Nephron (organoid): ENCODE measurements at regions not wholly inside any gene's neighbourhood (a gene's known extent, or its start where the extent isn't known, plus 50 kb on each side); places are given as distances from the start of the nearest gene placed in this dataset.

Experiments used
- H3K27ac Mint-ChIP-seq, 3 experiments: 2 replicates each; pipeline ENCODE4 v1.8.0; 2020; ENCODE audit warnings: mixed read lengths in 3 of 3, mild to moderate bottlenecking in 2 of 3, moderate library complexity in 1 of 3
- H3K27me3 Mint-ChIP-seq: 2 replicates; pipeline ENCODE4 v1.8.0; 2021; ENCODE audit warnings: low read depth, mild to moderate bottlenecking, moderate library complexity, mixed read lengths
- H3K36me3 Mint-ChIP-seq: 2 replicates; pipeline ENCODE4 v1.8.0; 2020; ENCODE audit warnings: low read depth, mixed read lengths
- H3K4me1 Mint-ChIP-seq: 2 replicates; pipeline ENCODE4 v1.8.0; 2020; ENCODE audit warnings: mixed read lengths
- H3K4me3 Mint-ChIP-seq, 3 experiments: 2 replicates each; pipeline ENCODE4 v1.8.0; 2020; ENCODE audit warnings: mild to moderate bottlenecking in 3 of 3, mixed read lengths in 3 of 3, moderate library complexity in 2 of 3
- H3K9me3 Mint-ChIP-seq: 2 replicates; pipeline ENCODE4 v1.8.0; 2020; ENCODE audit warnings: mixed read lengths
- CTCF ChIP-seq, 3 experiments: fragments of 200-600 bp; sonication (generic); IDR thresholded peaks; one replicate each; pipeline ENCODE4 v1.5.0; 2021; ENCODE audit warnings: antibody characterized with exemption in 3 of 3; ENCODE audit not compliant: unreplicated experiment in 3 of 3

- Mint-ChIP-seq H3K27me3 (peaks cover 13% of the 10 kb centered on the region), H3K4me1 (no peaks in the 10 kb centered on the region), H3K36me3 (no peaks in the 10 kb centered on the region), H3K9me3 (no peaks in the 10 kb centered on the region), H3K27ac (no peak overlapping the region), H3K4me3 (no peak overlapping the region)
- TF ChIP-seq CTCF (IDR thresholded peaks at IDR 0.05; ENCODE audit: unreplicated experiment in 3 of 3) = no peak
These were observed 66.9 kb upstream of the MPHOSPH6 start for GRCh38 chr16:82236875-82237274.

- H3K36me3 Mint-ChIP-seq = no peaks in the 10 kb centered on the region
These were observed 66.4 kb upstream of the MPHOSPH6 start for GRCh38 chr16:82236415-82236814.

GRCh38 chr16:82232806-82233205 is 62.8 kb upstream of the MPHOSPH6 start:
- no peaks in the 10 kb centered on the region for H3K4me1 Mint-ChIP-seq

More at GRCh38 chr16:82236415-82236814, 66.4 kb upstream of the MPHOSPH6 start:
- H3K27ac Mint-ChIP-seq = no peak overlapping the region
- no peaks in the 10 kb centered on the region for H3K9me3 Mint-ChIP-seq
- no peak for TF ChIP-seq CTCF (IDR thresholded peaks at IDR 0.05; ENCODE audit: unreplicated experiment in 3 of 3)
- peaks cover 11% of the 10 kb centered on the region for H3K27me3 Mint-ChIP-seq
- no peaks in the 10 kb centered on the region for H3K4me1 Mint-ChIP-seq
- H3K4me3 Mint-ChIP-seq = no peak overlapping the region

GRCh38 chr16:82231008-82231787 is 61.2 kb upstream of the MPHOSPH6 start:
- H3K4me3 Mint-ChIP-seq = no peak overlapping the region
- H3K36me3 Mint-ChIP-seq = no peaks in the 10 kb centered on the region
- no peaks in the 10 kb centered on the region for H3K4me1 Mint-ChIP-seq
- no peak overlapping the region for H3K27ac Mint-ChIP-seq
- no peak for TF ChIP-seq CTCF (IDR thresholded peaks at IDR 0.05; ENCODE audit: unreplicated experiment in 3 of 3)
- H3K9me3 Mint-ChIP-seq = no peaks in the 10 kb centered on the region
- H3K27me3 Mint-ChIP-seq = peaks cover 17% of the 10 kb centered on the region

More at GRCh38 chr16:82232806-82233205, 62.8 kb upstream of the MPHOSPH6 start:
- H3K4me3 Mint-ChIP-seq = no peak overlapping the region
- no peak overlapping the region for H3K27ac Mint-ChIP-seq
- TF ChIP-seq CTCF (IDR thresholded peaks at IDR 0.05; ENCODE audit: unreplicated experiment in 3 of 3) = no peak
- peaks cover 12% of the 10 kb centered on the region for H3K27me3 Mint-ChIP-seq
- H3K36me3 Mint-ChIP-seq = no peaks in the 10 kb centered on the region
- no peaks in the 10 kb centered on the region for H3K9me3 Mint-ChIP-seq

- Mint-ChIP-seq H3K9me3 (no peaks in the 10 kb centered on the region), H3K27me3 (peaks cover 20% of the 10 kb centered on the region), H3K4me3 (no peak overlapping the region), H3K4me1 (no peaks in the 10 kb centered on the region), H3K27ac (no peak overlapping the region), H3K36me3 (no peaks in the 10 kb centered on the region)
- peak; percentile 72 to 81 (median 78) for TF ChIP-seq CTCF (IDR thresholded peaks at IDR 0.05; ENCODE audit: unreplicated experiment in 3 of 3)
These were observed 60.0 kb upstream of the MPHOSPH6 start for GRCh38 chr16:82229800-82230619.
